Stimulated activated naive CD4-positive, alpha-beta T cell (primary cell): ENCODE measurements at regions not wholly inside any gene's neighbourhood (a gene's known extent, or its start where the extent isn't known, plus 50 kb on each side); places are given as distances from the start of the nearest gene placed in this dataset.
"Not testable (repeated sequence)": the region's sequence is repeated elsewhere in the genome, so short reads cannot be mapped to it uniquely, and the experiment has no call there.

Source experiments
- DNase-seq, 6 experiments: peaks; one replicate each; lab custom pipeline; 2025; lab: John Stamatoyannopoulos, UW

DNA sequence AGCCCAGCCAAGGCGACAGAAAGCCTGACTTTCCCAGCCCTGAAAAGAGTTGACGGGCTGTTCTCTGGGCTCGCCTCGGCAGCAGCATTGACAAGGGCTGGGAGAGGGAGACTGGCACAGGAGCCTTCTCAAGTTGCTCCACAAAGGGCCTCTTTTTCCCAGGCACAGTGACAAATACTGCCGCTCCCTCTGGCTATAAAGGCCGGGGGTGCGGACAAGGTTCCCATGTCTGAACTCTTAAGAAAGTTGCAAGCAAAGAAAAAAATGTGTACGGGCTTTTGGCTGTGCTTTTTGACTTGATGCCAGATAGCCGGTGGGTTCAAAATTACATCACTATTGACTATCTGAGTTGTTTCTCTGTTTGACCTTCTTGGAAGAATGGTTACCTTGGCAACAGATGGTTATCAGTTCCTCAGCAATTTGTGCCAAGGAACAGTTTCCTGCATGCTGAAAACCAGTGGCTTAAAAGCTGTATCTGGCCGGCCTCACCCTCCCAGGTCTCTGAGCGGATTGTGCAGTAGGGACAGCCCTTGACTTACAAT lies 115.9 kb upstream of the EEPD1 start:
- no peak for DNase-seq

DNA sequence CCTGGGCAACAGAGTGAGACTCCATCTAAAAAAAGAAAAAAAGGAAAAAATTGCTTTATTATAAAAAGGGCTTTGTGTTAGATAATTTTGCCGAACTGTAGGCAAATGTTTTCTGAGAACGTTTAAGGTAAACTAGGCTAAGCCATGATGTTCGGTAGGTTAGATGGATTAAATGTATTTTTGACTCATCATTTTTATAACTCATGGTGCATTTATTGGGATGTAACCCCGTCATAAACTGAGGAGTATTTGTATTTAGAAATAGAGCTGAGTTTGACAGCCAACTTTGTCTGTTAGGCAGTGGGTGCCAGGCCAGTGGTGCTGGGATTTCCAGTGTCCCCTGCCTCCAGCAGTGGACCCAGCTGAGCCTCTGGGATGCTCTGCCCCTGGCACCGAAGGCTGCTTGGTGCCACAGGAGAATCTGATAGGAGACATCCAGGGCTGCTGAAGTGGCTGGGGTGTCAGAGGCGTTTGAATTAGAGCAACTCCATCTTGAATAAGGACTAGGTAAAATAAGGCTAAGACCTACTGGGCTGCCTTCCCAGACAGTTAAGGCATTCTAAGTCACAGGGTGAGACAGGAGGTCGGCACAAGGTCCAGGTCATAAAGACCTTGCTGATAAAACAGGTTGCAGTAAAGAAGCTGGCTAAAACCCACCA lies 114.9 kb upstream of the EEPD1 start:
- no peak for DNase-seq

GRCh38 chr7:36039243-36039642 lies 113.8 kb upstream of the EEPD1 start:
- DNase-seq, result no peak

DNA sequence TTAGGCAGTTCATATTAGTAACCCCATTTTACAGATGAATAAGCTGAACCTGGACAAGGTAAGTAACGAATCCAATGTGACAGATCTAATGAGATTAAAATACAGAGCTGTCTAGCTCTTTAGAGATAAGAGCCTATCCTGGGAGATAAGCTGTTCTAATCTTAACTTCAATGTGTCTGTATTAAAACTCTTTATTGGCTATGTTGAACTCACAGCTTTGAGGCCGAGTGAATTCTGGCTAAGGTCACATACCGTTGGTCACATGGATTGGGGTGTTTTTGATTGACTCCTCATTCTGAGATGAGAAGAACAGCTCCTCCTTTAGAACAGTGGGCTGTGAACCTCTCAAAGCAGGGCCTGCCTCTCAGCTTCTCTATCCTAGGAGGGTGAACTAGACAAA lies 113.4 kb upstream of the EEPD1 start:
- DNase-seq, result no peak

DNA sequence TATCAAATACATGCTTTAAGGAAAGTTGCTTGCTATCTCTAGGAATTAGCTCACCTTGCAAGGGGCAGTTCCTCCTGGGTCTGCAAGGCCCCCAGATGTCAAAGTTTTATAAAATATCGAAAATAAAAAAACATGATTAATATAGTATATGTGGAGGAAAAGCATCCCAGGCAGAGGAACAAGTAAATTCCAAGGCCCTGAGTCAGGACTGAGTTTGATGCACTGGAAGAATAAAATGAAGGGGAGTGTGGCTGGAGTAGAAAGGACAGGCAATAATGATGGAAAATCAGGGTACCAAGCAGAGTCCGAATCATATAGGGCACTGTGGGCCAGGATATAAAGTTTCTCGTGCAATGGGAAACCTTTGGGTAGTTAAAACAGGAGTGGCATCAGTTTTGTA lies 112.4 kb upstream of the EEPD1 start:
- no peak for DNase-seq

- DNase-seq, result no peak
Observed at GRCh38 chr7:36044101-36044892, 108.8 kb upstream of the EEPD1 start.

DNA sequence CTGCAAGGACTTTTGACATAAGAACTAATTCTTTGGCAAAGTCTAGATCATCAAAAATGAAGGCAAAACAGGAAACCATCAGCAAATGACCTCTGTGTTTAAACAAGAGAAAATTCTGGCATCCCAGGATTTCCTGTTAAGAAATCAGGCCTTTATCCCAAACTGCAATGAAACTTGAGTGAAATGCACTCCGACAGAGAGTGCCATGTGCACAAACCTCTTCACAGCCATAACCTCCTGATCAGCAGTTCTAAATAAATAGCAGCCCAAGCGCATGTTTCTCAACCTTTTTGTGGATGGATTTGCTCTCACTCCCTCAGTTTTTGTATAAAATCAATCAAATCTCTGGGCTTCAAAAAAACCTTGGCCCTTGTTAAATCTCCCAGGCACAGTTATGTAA lies 107.7 kb upstream of the EEPD1 start:
- DNase-seq, result no peak

DNA sequence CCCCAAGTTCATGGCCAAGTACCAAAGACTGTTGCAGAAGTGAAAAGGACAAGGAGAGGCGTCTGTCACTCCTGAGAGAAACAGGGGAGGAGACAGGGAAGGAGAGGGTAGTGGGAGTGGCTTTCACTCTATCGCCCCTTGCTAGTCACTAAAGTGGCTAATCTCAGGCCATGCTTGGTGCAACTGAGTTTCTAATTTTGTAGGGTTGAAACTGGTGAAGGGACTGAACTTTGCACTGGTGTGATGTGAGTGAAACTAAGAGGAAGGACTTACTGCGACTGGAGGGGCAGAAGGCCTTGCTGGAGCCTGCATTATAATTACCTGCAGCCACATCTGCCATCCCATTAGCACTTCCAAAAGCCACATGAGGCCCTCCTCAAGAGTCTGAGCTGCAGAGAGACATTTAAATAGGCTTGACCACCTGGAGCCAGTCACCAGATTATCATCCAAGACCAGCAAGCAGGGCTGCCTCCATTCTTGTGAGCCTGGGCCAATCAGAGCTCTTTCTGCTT lies 107.2 kb upstream of the EEPD1 start:
- DNase-seq, result no peak

DNA sequence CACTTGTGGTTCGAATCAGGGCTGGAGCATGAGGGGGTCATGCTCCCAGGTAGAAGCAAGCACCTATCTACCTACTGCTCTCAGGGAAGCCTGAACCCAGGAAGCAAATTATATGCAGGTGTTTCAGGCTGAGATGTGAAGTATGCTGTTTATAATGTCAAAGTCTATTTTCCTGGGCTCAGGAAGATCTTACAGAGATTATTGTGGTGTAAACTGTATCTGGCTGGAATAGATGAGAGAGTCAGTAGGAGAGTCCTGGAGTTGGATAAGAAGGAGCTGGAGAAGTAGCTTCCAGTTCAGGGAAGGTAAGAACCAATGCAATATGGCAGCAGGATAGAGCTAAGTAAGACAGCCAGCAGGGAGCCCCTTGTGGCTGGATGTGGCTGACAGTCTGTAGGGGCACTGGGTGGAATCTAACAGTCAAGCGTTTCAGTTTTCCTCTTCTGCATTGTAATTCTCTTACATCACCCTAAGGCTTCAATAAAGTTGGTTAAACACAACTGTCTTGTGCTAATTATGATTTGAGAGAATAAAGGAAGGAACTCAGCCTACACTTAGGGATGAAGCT lies 105.9 kb upstream of the EEPD1 start:
- no peak for DNase-seq

GRCh38 chr7:36048141-36048901 lies 104.7 kb upstream of the EEPD1 start:
- no peak for DNase-seq

DNA sequence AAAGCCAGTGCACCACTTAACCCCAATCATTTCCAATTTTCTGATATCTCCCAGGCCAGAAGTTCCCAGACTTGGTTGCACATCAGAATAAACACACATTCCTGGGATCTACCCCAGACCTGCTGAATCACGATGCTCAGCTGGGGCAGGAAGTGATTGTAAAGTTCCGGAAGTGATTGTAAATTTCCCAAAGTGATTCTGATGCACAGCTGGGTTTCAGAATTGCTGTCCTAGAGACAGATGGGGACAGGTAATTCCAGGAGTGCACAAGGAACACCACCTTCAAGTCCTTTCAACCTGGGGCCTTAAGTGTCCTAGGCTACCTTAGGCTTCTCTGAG lies 104.2 kb upstream of the EEPD1 start:
- DNase-seq, result no peak

DNA sequence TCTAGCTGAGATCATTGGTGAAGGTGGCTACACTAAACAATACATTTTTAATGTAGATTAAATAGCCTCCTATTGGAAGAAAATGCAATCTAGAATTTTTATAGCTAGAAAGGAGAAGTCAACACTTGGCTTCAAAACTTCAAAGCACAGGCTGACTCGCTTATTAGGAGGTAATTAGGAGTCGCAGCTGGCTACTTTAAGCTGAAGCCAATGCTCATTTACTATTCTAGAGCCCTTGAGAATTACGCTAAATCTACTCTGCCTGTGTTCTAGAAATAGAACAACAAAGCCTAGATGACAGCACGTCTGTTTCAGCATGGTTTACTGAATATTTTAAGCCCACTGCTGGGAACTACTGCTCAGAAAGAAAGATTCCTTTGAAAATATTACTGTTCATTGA lies 101.6 kb upstream of the EEPD1 start:
- DNase-seq, result no peak

- no peak for DNase-seq
Observed at GRCh38 chr7:36053589-36053988, 99.5 kb upstream of the EEPD1 start.

- DNase-seq, result no peak
Observed at GRCh38 chr7:36054637-36055036, 98.4 kb upstream of the EEPD1 start.

DNA sequence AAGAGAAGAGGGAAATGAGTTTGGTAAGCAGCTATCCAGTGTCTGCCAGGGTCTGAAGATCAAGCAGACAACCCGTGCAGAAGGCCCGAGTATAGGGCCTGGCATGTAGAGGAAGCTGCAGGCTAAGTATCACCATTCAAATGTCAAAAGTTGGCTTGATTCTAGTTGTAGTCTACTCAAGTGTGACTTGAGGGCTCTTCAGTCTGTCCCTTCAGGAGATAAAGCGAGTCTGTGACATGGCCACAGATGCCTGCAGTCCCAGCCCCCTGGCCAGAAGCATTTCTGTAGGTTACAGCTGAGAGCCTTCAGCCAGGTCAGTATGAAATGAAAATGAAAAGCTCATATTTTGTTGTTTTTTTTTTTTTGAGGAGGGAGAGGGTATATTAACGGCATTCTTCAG lies 97.8 kb upstream of the EEPD1 start:
- DNase-seq, result no peak

DNA sequence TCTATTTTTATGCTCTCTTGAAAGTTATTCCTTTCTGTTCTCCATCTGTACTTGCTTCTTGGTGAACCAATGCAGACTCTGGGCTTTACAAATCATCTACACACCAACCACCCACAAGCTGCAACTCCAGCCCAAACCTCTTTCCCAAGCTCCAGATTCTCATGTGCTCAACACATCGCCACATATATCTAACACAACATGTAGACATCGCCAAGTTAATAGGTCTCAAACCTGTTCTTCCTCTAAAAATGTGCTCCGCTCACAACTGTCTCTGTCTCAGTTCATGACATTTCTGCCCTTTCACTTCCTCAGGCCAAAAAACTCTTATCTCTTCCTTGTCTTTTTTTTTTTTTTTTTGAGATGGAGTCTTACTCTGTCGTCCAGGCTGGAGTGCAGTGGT lies 95.7 kb upstream of the EEPD1 start:
- DNase-seq, result no peak

GRCh38 chr7:36058020-36058592 lies 94.9 kb upstream of the EEPD1 start:
- DNase-seq, result no peak

- DNase-seq, result not testable (repeated sequence)
Observed at GRCh38 chr7:36060388-36060787, 92.7 kb upstream of the EEPD1 start.

GRCh38 chr7:36062154-36062815 lies 90.8 kb upstream of the EEPD1 start:
- DNase-seq, result no peak

- DNase-seq, result no peak
Observed at GRCh38 chr7:36064676-36065075, 88.4 kb upstream of the EEPD1 start.

GRCh38 chr7:36065563-36066342 lies 87.3 kb upstream of the EEPD1 start:
- DNase-seq, result not testable (repeated sequence)
